Motor neuron (in vitro differentiated cells): ENCODE measurements at regions not wholly inside any gene's neighbourhood (a gene's known extent, or its start where the extent isn't known, plus 50 kb on each side); places are given as distances from the start of the nearest gene placed in this dataset.

ENCODE experiments used
- ATAC-seq, 8 experiments: fragments of 200-7000 bp; cut with Tn5 transposase; replicated peaks in 6 of 8; 2 replicates each; pipeline ENCODE4 v1.8.0; 2021; ENCODE audit warnings: mild to moderate bottlenecking in 8 of 8, moderate library complexity in 8 of 8
- H3K27ac ChIP-seq, 2 donors: fragments of 250-450 bp; sonication (Bioruptor Pico); 2 replicates each; pipeline ENCODE4 v1.9.0; 2021; ENCODE audit warnings: antibody characterized with exemption in 2 of 2, mild to moderate bottlenecking in 2 of 2, moderate library complexity in 1 of 2
- H3K4me1 ChIP-seq, 2 donors: fragments of 250-450 bp; sonication (Bioruptor Pico); replicated peaks in 1 of 2; 2 replicates each; pipeline ENCODE4 v1.6.1; 2021; ENCODE audit warnings: antibody characterized with exemption in 2 of 2, mild to moderate bottlenecking in 2 of 2, moderate library complexity in 1 of 2
- H3K4me3 ChIP-seq, 5 donors: fragments of 250-450 bp; sonication (Bioruptor Pico); 2 replicates each; pipeline ENCODE4 v1.9.0; 2021; ENCODE audit warnings: antibody characterized with exemption in 5 of 5, mild to moderate bottlenecking in 5 of 5, moderate library complexity in 4 of 5
- WGBS, 10 experiments: fragments of 450-650 bp; shearing (Covaris generic); methylation state at CpG; one replicate each; pipeline ENCODE4 v1.0.0; 2022; 5-methylcytosine and 5-hydroxymethylcytosine counted together
- in situ Hi-C, 9 experiments: fragments of 400-800 bp; cut with MboI; loops; one replicate each; pipeline ENCODE4 v1.15.0; 2021; ENCODE audit warnings: low sequenced_read_pairs in 9 of 9, low pct_unique_long_range_greater_than_20kb in 2 of 9; ENCODE audit not compliant: unreplicated experiment in 9 of 9

- ATAC-seq = peak in 2 of 8 experiments; percentile 12 to 27
- in situ Hi-C loops = loop anchor here in 5 of 9 experiments (25.0 kb wide), 1 partner anchor 217 kb away; the partner anchor contains the start of gene TTC12 (in 5 of the 5)
- H3K4me1 ChIP-seq = no peaks in the 10 kb centered on the region
- no peak overlapping the region for H3K27ac ChIP-seq
- no peak overlapping the region for H3K4me3 ChIP-seq
These were observed 53.8 kb upstream of the DRD2 start for GRCh38 chr11:113528982-113529381.

- no peak overlapping the region for H3K27ac ChIP-seq
- 0 to 100% (median 87%) methylated on average over 1 of the region's 1 CpG for WGBS, 10 experiments
- ATAC-seq = no peak
- in situ Hi-C loops = loop anchor here in 5 of 9 experiments (25.0 kb wide), 1 partner anchor 214 kb away; the partner anchor contains the start of gene TTC12 (in 5 of the 5)
- no peaks in the 10 kb centered on the region for H3K4me1 ChIP-seq
- H3K4me3 ChIP-seq = no peak overlapping the region
These were observed 51.3 kb upstream of the DRD2 start for GRCh38 chr11:113526521-113526920.
